ENCODE measurements at regions not wholly inside any gene's neighbourhood (a gene's known extent, or its start where the extent isn't known, plus 50 kb on each side); places are given as distances from the start of the nearest gene placed in this dataset.

GRCh38 chr15:97446138-97446537, 514.4 kb upstream of the ARRDC4 start:
- H3K4me3 ChIP-seq (ENCODE audit: low read length in 2 of 2): no peak overlapping the region

GRCh38 chr15:97456521-97457202, 503.8 kb upstream of the ARRDC4 start:
- Histone ChIP-seq H3K4me1 (ENCODE audit: control insufficient read depth, insufficient read depth, low read length) (peaks cover under 1% of the 10 kb centered on the region), H3K9ac (ENCODE audit: low read length in 2 of 2) (no peak overlapping the region), H3K27ac (ENCODE audit: low read length) (no peak overlapping the region), H3K4me3 (ENCODE audit: low read length in 2 of 2) (no peak overlapping the region), H3K36me3 (ENCODE audit: control insufficient read depth in 2 of 2, insufficient read depth in 2 of 2, low read length in 2 of 2) (no peaks in the 10 kb centered on the region), H3K27me3 (ENCODE audit: control insufficient read depth in 1 of 2, insufficient read depth in 2 of 2, low read length in 2 of 2) (no peaks in the 10 kb centered on the region), H3K9me3 (ENCODE audit: control insufficient read depth in 2 of 2, low read length in 2 of 2) (no peaks in the 10 kb centered on the region)

More at GRCh38 chr15:97446138-97446537, 514.4 kb upstream of the ARRDC4 start:
- Histone ChIP-seq H3K27me3 (ENCODE audit: control insufficient read depth in 1 of 2, insufficient read depth in 2 of 2, low read length in 2 of 2) (no peaks in the 10 kb centered on the region), H3K9ac (ENCODE audit: low read length in 2 of 2) (no peak overlapping the region), H3K9me3 (ENCODE audit: control insufficient read depth in 2 of 2, low read length in 2 of 2) (peaks cover 0 to 3% of the 10 kb centered on the region in 2 donors), H3K4me1 (ENCODE audit: control insufficient read depth, insufficient read depth, low read length) (no peaks in the 10 kb centered on the region), H3K27ac (ENCODE audit: low read length) (no peak overlapping the region), H3K36me3 (ENCODE audit: control insufficient read depth in 2 of 2, insufficient read depth in 2 of 2, low read length in 2 of 2) (no peaks in the 10 kb centered on the region)

GRCh38 chr15:97457203-97457847, 503.2 kb upstream of the ARRDC4 start:
- H3K9ac ChIP-seq (ENCODE audit: low read length in 2 of 2): no peak overlapping the region
- no peaks in the 10 kb centered on the region for H3K36me3 ChIP-seq (ENCODE audit: control insufficient read depth in 2 of 2, insufficient read depth in 2 of 2, low read length in 2 of 2)
- no peak overlapping the region for H3K27ac ChIP-seq (ENCODE audit: low read length)
- peaks cover 4% of the 10 kb centered on the region for H3K4me1 ChIP-seq (ENCODE audit: control insufficient read depth, insufficient read depth, low read length)
- H3K9me3 ChIP-seq (ENCODE audit: control insufficient read depth in 2 of 2, low read length in 2 of 2): no peaks in the 10 kb centered on the region
- no peak overlapping the region for H3K4me3 ChIP-seq (ENCODE audit: low read length in 2 of 2)
- H3K27me3 ChIP-seq (ENCODE audit: control insufficient read depth in 1 of 2, insufficient read depth in 2 of 2, low read length in 2 of 2): no peaks in the 10 kb centered on the region

GRCh38 chr15:97459771-97460170, 500.7 kb upstream of the ARRDC4 start:
- no peak overlapping the region for H3K27ac ChIP-seq (ENCODE audit: low read length)
- H3K9me3 ChIP-seq (ENCODE audit: control insufficient read depth in 2 of 2, low read length in 2 of 2): no peaks in the 10 kb centered on the region
- H3K36me3 ChIP-seq (ENCODE audit: control insufficient read depth in 2 of 2, insufficient read depth in 2 of 2, low read length in 2 of 2): no peaks in the 10 kb centered on the region
- no peak overlapping the region for H3K4me3 ChIP-seq (ENCODE audit: low read length in 2 of 2)
- no peak overlapping the region for H3K9ac ChIP-seq (ENCODE audit: low read length in 2 of 2)
- peaks cover 4% of the 10 kb centered on the region for H3K4me1 ChIP-seq (ENCODE audit: control insufficient read depth, insufficient read depth, low read length)
- no peaks in the 10 kb centered on the region for H3K27me3 ChIP-seq (ENCODE audit: control insufficient read depth in 1 of 2, insufficient read depth in 2 of 2, low read length in 2 of 2)

- peak overlapping the region in 1 of 2 donors; percentile 3 for H3K4me3 ChIP-seq (ENCODE audit: low read length in 2 of 2)
- H3K27ac ChIP-seq (ENCODE audit: low read length): no peak overlapping the region
- H3K27me3 ChIP-seq (ENCODE audit: control insufficient read depth in 1 of 2, insufficient read depth in 2 of 2, low read length in 2 of 2): no peaks in the 10 kb centered on the region
- H3K9ac ChIP-seq (ENCODE audit: low read length in 2 of 2): no peak overlapping the region
- H3K36me3 ChIP-seq (ENCODE audit: control insufficient read depth in 2 of 2, insufficient read depth in 2 of 2, low read length in 2 of 2): no peaks in the 10 kb centered on the region
- peaks cover 4% of the 10 kb centered on the region for H3K4me1 ChIP-seq (ENCODE audit: control insufficient read depth, insufficient read depth, low read length)
- no peaks in the 10 kb centered on the region for H3K9me3 ChIP-seq (ENCODE audit: control insufficient read depth in 2 of 2, low read length in 2 of 2)
Observed at GRCh38 chr15:97461226-97461625, 499.3 kb upstream of the ARRDC4 start.

GRCh38 chr15:97463696-97464095, 496.8 kb upstream of the ARRDC4 start:
- no peaks in the 10 kb centered on the region for H3K9me3 ChIP-seq (ENCODE audit: control insufficient read depth in 2 of 2, low read length in 2 of 2)
- H3K9ac ChIP-seq (ENCODE audit: low read length in 2 of 2): no peak overlapping the region

GRCh38 chr15:97470417-97470816, 490.1 kb upstream of the ARRDC4 start:
- H3K27me3 ChIP-seq (ENCODE audit: control insufficient read depth in 1 of 2, insufficient read depth in 2 of 2, low read length in 2 of 2): no peaks in the 10 kb centered on the region
- H3K9me3 ChIP-seq (ENCODE audit: control insufficient read depth in 2 of 2, low read length in 2 of 2): no peaks in the 10 kb centered on the region
- H3K9ac ChIP-seq (ENCODE audit: low read length in 2 of 2): no peak overlapping the region
- H3K27ac ChIP-seq (ENCODE audit: low read length): no peak overlapping the region
- no peak overlapping the region for H3K4me3 ChIP-seq (ENCODE audit: low read length in 2 of 2)
- H3K4me1 ChIP-seq (ENCODE audit: control insufficient read depth, insufficient read depth, low read length): no peaks in the 10 kb centered on the region
- no peaks in the 10 kb centered on the region for H3K36me3 ChIP-seq (ENCODE audit: control insufficient read depth in 2 of 2, insufficient read depth in 2 of 2, low read length in 2 of 2)

More at GRCh38 chr15:97463696-97464095, 496.8 kb upstream of the ARRDC4 start:
- peaks cover 4% of the 10 kb centered on the region for H3K4me1 ChIP-seq (ENCODE audit: control insufficient read depth, insufficient read depth, low read length)
- H3K36me3 ChIP-seq (ENCODE audit: control insufficient read depth in 2 of 2, insufficient read depth in 2 of 2, low read length in 2 of 2): no peaks in the 10 kb centered on the region
- H3K27me3 ChIP-seq (ENCODE audit: control insufficient read depth in 1 of 2, insufficient read depth in 2 of 2, low read length in 2 of 2): no peaks in the 10 kb centered on the region
- H3K27ac ChIP-seq (ENCODE audit: low read length): no peak overlapping the region
- no peak overlapping the region for H3K4me3 ChIP-seq (ENCODE audit: low read length in 2 of 2)

GRCh38 chr15:97473627-97474026, 486.9 kb upstream of the ARRDC4 start:
- H3K9ac ChIP-seq (ENCODE audit: low read length in 2 of 2): no peak overlapping the region
- no peaks in the 10 kb centered on the region for H3K4me1 ChIP-seq (ENCODE audit: control insufficient read depth, insufficient read depth, low read length)
- no peaks in the 10 kb centered on the region for H3K36me3 ChIP-seq (ENCODE audit: control insufficient read depth in 2 of 2, insufficient read depth in 2 of 2, low read length in 2 of 2)
- no peaks in the 10 kb centered on the region for H3K9me3 ChIP-seq (ENCODE audit: control insufficient read depth in 2 of 2, low read length in 2 of 2)
- no peak overlapping the region for H3K4me3 ChIP-seq (ENCODE audit: low read length in 2 of 2)
- H3K27ac ChIP-seq (ENCODE audit: low read length): no peak overlapping the region
- no peaks in the 10 kb centered on the region for H3K27me3 ChIP-seq (ENCODE audit: control insufficient read depth in 1 of 2, insufficient read depth in 2 of 2, low read length in 2 of 2)

- H3K9ac ChIP-seq (ENCODE audit: low read length in 2 of 2): no peak overlapping the region
- no peaks in the 10 kb centered on the region for H3K4me1 ChIP-seq (ENCODE audit: control insufficient read depth, insufficient read depth, low read length)
- no peaks in the 10 kb centered on the region for H3K9me3 ChIP-seq (ENCODE audit: control insufficient read depth in 2 of 2, low read length in 2 of 2)
- H3K36me3 ChIP-seq (ENCODE audit: control insufficient read depth in 2 of 2, insufficient read depth in 2 of 2, low read length in 2 of 2): no peaks in the 10 kb centered on the region
- no peaks in the 10 kb centered on the region for H3K27me3 ChIP-seq (ENCODE audit: control insufficient read depth in 1 of 2, insufficient read depth in 2 of 2, low read length in 2 of 2)
- no peak overlapping the region for H3K27ac ChIP-seq (ENCODE audit: low read length)
- no peak overlapping the region for H3K4me3 ChIP-seq (ENCODE audit: low read length in 2 of 2)
Observed at GRCh38 chr15:97479957-97480356, 480.5 kb upstream of the ARRDC4 start.

GRCh38 chr15:97482521-97482920, 478.0 kb upstream of the ARRDC4 start:
- H3K4me1 ChIP-seq (ENCODE audit: control insufficient read depth, insufficient read depth, low read length): no peaks in the 10 kb centered on the region
- no peak overlapping the region for H3K27ac ChIP-seq (ENCODE audit: low read length)
- no peaks in the 10 kb centered on the region for H3K36me3 ChIP-seq (ENCODE audit: control insufficient read depth in 2 of 2, insufficient read depth in 2 of 2, low read length in 2 of 2)
- H3K4me3 ChIP-seq (ENCODE audit: low read length in 2 of 2): no peak overlapping the region
- no peak overlapping the region for H3K9ac ChIP-seq (ENCODE audit: low read length in 2 of 2)
- H3K27me3 ChIP-seq (ENCODE audit: control insufficient read depth in 1 of 2, insufficient read depth in 2 of 2, low read length in 2 of 2): no peaks in the 10 kb centered on the region
- no peaks in the 10 kb centered on the region for H3K9me3 ChIP-seq (ENCODE audit: control insufficient read depth in 2 of 2, low read length in 2 of 2)

GRCh38 chr15:97483232-97483631, 477.3 kb upstream of the ARRDC4 start:
- H3K27me3 ChIP-seq (ENCODE audit: control insufficient read depth in 1 of 2, insufficient read depth in 2 of 2, low read length in 2 of 2): no peaks in the 10 kb centered on the region
- no peak overlapping the region for H3K4me3 ChIP-seq (ENCODE audit: low read length in 2 of 2)
- H3K27ac ChIP-seq (ENCODE audit: low read length): no peak overlapping the region
- H3K36me3 ChIP-seq (ENCODE audit: control insufficient read depth in 2 of 2, insufficient read depth in 2 of 2, low read length in 2 of 2): no peaks in the 10 kb centered on the region
- H3K9ac ChIP-seq (ENCODE audit: low read length in 2 of 2): no peak overlapping the region
- no peaks in the 10 kb centered on the region for H3K4me1 ChIP-seq (ENCODE audit: control insufficient read depth, insufficient read depth, low read length)
- no peaks in the 10 kb centered on the region for H3K9me3 ChIP-seq (ENCODE audit: control insufficient read depth in 2 of 2, low read length in 2 of 2)
